NCI-H187 treated with DMSO at 0.1 percent for 48 hours (cell line): ENCODE measurements at regions not wholly inside any gene's neighbourhood (a gene's known extent, or its start where the extent isn't known, plus 50 kb on each side); places are given as distances from the start of the nearest gene placed in this dataset.
"Not testable (repeated sequence)": the region's sequence is repeated elsewhere in the genome, so short reads cannot be mapped to it uniquely, and the experiment has no call there.

Experiments
- DNase-seq: peaks from one replicate; lab custom pipeline; 2025; lab: John Stamatoyannopoulos, UW

- no peak for DNase-seq
Observed at GRCh38 chr12:105581420-105581819, 250.9 kb downstream of the C12orf75 start.

GRCh38 chr12:105585107-105585506 is 254.6 kb downstream of the C12orf75 start:
- no peak for DNase-seq

GRCh38 chr12:105587237-105587636 is 256.7 kb downstream of the C12orf75 start:
- DNase-seq, result no peak

GRCh38 chr12:105588106-105588505 is 257.6 kb downstream of the C12orf75 start:
- no peak for DNase-seq

GRCh38 chr12:105590571-105590970 is 260.1 kb downstream of the C12orf75 start:
- DNase-seq, result no peak

- DNase-seq, result no peak
Observed at GRCh38 chr12:105595440-105595839, 264.9 kb downstream of the C12orf75 start.

- no peak for DNase-seq
Observed at GRCh38 chr12:105596731-105597130, 266.2 kb downstream of the C12orf75 start.

GRCh38 chr12:105598031-105598430 is 267.5 kb downstream of the C12orf75 start:
- DNase-seq, result no peak

- no peak for DNase-seq
Observed at GRCh38 chr12:105600911-105601545, 270.5 kb downstream of the C12orf75 start.

GRCh38 chr12:105602312-105602711 is 271.8 kb downstream of the C12orf75 start:
- DNase-seq, result not testable (repeated sequence)

- not testable (repeated sequence) for DNase-seq
Observed at GRCh38 chr12:105604281-105604680, 273.8 kb downstream of the C12orf75 start.

- DNase-seq, result not testable (repeated sequence)
Observed at GRCh38 chr12:105606613-105607012, 276.1 kb downstream of the C12orf75 start.

GRCh38 chr12:105609001-105609400 is 278.5 kb downstream of the C12orf75 start:
- not testable (repeated sequence) for DNase-seq

GRCh38 chr12:105610459-105610858 is 280.0 kb downstream of the C12orf75 start:
- DNase-seq, result no peak

GRCh38 chr12:105611340-105611739 is 280.8 kb downstream of the C12orf75 start:
- DNase-seq, result no peak

- no peak for DNase-seq
Observed at GRCh38 chr12:105613269-105613668, 282.8 kb downstream of the C12orf75 start.

GRCh38 chr12:105613887-105614286 is 283.4 kb downstream of the C12orf75 start:
- DNase-seq, result no peak

GRCh38 chr12:105616971-105617540 is 286.6 kb downstream of the C12orf75 start:
- no peak for DNase-seq

- DNase-seq, result no peak
Observed at GRCh38 chr12:105622220-105622619, 291.7 kb downstream of the C12orf75 start.

- DNase-seq, result no peak
Observed at GRCh38 chr12:105622846-105623736, 292.6 kb downstream of the C12orf75 start.

- DNase-seq, result no peak
Observed at GRCh38 chr12:105626653-105627052, 296.2 kb downstream of the C12orf75 start.

- no peak for DNase-seq
Observed at GRCh38 chr12:105637470-105637869, 307.0 kb downstream of the C12orf75 start.

GRCh38 chr12:105640761-105641160 is 310.3 kb downstream of the C12orf75 start:
- DNase-seq, result no peak
